PC-9 (cell line): ENCODE measurements at regions not wholly inside any gene's neighbourhood (a gene's known extent, or its start where the extent isn't known, plus 50 kb on each side); places are given as distances from the start of the nearest gene placed in this dataset.

Experiments
- BruUV-seq: library from RNA; stranded (reverse); fragments of 400-500 nt; replicated peaks from 2 replicates; lab custom pipeline; 2021; lab: Mats Ljungman, UMichigan
- CTCF ChIA-PET: fragments of 300-600 bp; sonication (Branson Sonifier 250); formaldehyde crosslinking; loops from one replicate; lab custom pipeline; 2022; ENCODE audit warnings: antibody characterized with exemption; lab: Charles Lee
- POLR2A ChIA-PET: fragments of 300-600 bp; sonication (Branson Sonifier 250); formaldehyde crosslinking; loops from one replicate; lab custom pipeline; 2022; ENCODE audit warnings: antibody characterized with exemption; ENCODE audit not compliant: unreplicated experiment; lab: Charles Lee
- DNase-seq, 2 experiments: peaks; one replicate each; pipeline versions ENCODE4 v3.0.0 to v3.0.0-alpha.2; 2015 to 2022; ENCODE audit warnings: mixed read lengths in 1 of 2
- H2AFZ ChIP-seq: fragments of 200-600 bp; sonication (generic); 2 replicates; pipeline ENCODE4 v1.8.1; 2017; ENCODE audit warnings: antibody characterized with exemption
- H3F3A ChIP-seq: fragments of 200-600 bp; sonication (generic); 2 replicates; pipeline ENCODE4 v1.8.1; 2017; ENCODE audit warnings: antibody characterized with exemption, mild to moderate bottlenecking, low read depth; ENCODE audit not compliant: insufficient read depth
- H3K27ac ChIP-seq: fragments of 200-600 bp; sonication (generic); 2 replicates; pipeline ENCODE4 v1.6.1; 2016; ENCODE audit warnings: mixed run types
- H3K27me3 ChIP-seq: fragments of 200-600 bp; sonication (generic); 2 replicates; pipeline ENCODE4 v1.6.1; 2016; ENCODE audit warnings: low read depth, mixed run types; ENCODE audit not compliant: insufficient read depth
- H3K36me3 ChIP-seq: fragments of 200-600 bp; sonication (generic); 2 replicates; pipeline ENCODE4 v1.6.1; 2016; ENCODE audit warnings: low read depth, mixed run types
- H3K4me1 ChIP-seq: fragments of 200-600 bp; sonication (generic); replicated peaks from 2 replicates; pipeline ENCODE4 v1.6.1; 2016; ENCODE audit warnings: mixed run types; ENCODE audit not compliant: insufficient read depth
- H3K4me2 ChIP-seq: fragments of 200-600 bp; sonication (generic); 2 replicates; pipeline ENCODE4 v1.6.1; 2017; ENCODE audit warnings: mixed run types
- H3K4me3 ChIP-seq: fragments of 200-600 bp; sonication (generic); 2 replicates; pipeline ENCODE4 v1.6.1; 2016; ENCODE audit warnings: mixed run types
- H3K79me2 ChIP-seq: fragments of 200-600 bp; sonication (generic); 2 replicates; pipeline ENCODE4 v1.6.1; 2017; ENCODE audit warnings: low read depth, mixed run types
- H3K9me2 ChIP-seq: fragments of 200-600 bp; sonication (generic); 2 replicates; pipeline ENCODE4 v1.8.1; 2017; ENCODE audit warnings: mild to moderate bottlenecking; ENCODE audit not compliant: insufficient read depth
- H3K9me3 ChIP-seq: fragments of 200-600 bp; sonication (generic); 2 replicates; pipeline ENCODE4 v1.8.1; 2016; ENCODE audit warnings: low read depth; ENCODE audit not compliant: insufficient read depth
- H4K20me1 ChIP-seq: fragments of 200-600 bp; sonication (generic); 2 replicates; pipeline ENCODE4 v1.8.1; 2017; ENCODE audit not compliant: insufficient read depth
- EZH2 ChIP-seq: fragments of 200-600 bp; sonication (generic); IDR thresholded peaks from 2 replicates; pipeline ENCODE4 v1.8.0; 2017; ENCODE audit warnings: antibody characterized with exemption, low read depth
- intact Hi-C: fragments of 100-400 bp; cut with micrococcal nuclease; formaldehyde crosslinking; loops from one replicate; pipeline ENCODE4 v1.10.0; 2022; ENCODE audit not compliant: unreplicated experiment
- TF ChIP-seq, protein P1 (sequence below): fragments of 200-600 bp; sonication (generic); conservative IDR thresholded peaks from 2 replicates; pipeline ENCODE4 v1.6.1; 2017; ENCODE audit warnings: mixed run types, antibody characterized with exemption, mild to moderate bottlenecking, moderate library complexity

DNA sequence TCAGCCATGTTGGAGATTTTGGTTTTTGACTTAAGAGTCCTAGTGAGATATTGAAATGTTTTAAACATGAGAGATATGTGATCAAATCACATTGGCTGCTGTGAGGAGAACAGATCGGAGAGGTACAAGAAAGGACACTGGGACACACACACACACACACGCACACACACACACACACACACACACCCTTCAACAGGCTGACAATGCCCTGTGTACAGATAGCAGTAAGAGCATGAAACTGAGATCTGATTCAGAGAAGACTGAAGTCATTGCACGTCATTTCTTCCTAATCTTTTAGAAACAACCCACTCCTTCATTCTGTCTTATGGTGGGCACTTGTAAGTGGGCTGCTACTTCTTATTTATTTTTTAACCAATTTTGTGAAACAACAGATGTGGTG, 200.5 kb upstream of the E2F8 start:
- ChIA-PET CTCF (no interaction called here), POLR2A (no interaction called here)
- H2AFZ ChIP-seq, result no peak overlapping the region
- H3K9me2 ChIP-seq, result no peaks in the 10 kb centered on the region
- peak overlapping the region; percentile 55 for H3K4me2 ChIP-seq
- TF ChIP-seq, protein P1, sequence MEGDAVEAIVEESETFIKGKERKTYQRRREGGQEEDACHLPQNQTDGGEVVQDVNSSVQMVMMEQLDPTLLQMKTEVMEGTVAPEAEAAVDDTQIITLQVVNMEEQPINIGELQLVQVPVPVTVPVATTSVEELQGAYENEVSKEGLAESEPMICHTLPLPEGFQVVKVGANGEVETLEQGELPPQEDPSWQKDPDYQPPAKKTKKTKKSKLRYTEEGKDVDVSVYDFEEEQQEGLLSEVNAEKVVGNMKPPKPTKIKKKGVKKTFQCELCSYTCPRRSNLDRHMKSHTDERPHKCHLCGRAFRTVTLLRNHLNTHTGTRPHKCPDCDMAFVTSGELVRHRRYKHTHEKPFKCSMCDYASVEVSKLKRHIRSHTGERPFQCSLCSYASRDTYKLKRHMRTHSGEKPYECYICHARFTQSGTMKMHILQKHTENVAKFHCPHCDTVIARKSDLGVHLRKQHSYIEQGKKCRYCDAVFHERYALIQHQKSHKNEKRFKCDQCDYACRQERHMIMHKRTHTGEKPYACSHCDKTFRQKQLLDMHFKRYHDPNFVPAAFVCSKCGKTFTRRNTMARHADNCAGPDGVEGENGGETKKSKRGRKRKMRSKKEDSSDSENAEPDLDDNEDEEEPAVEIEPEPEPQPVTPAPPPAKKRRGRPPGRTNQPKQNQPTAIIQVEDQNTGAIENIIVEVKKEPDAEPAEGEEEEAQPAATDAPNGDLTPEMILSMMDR, result no peak
- TF ChIP-seq EZH2, result no peak
- H3K27ac ChIP-seq, result peak overlapping the region; percentile 89
- no peaks in the 10 kb centered on the region for H4K20me1 ChIP-seq
- H3K79me2 ChIP-seq, result no peaks in the 10 kb centered on the region
- BruUV-seq, result no TSS peak
- peaks cover 88% of the 10 kb centered on the region for H3K4me1 ChIP-seq
- H3K9me3 ChIP-seq, result no peaks in the 10 kb centered on the region
- DNase-seq, result no peak
- no peaks in the 10 kb centered on the region for H3K36me3 ChIP-seq
- peaks cover 58% of the 10 kb centered on the region for H3F3A ChIP-seq
- intact Hi-C loops, result loop anchor here (5.0 kb wide), 3 partner anchors 111 to 179 kb away; no protein-coding TSS in a partner anchor
- H3K4me3 ChIP-seq, result no peak overlapping the region; the same call in 1 of the 2 replicates
- H3K27me3 ChIP-seq, result no peaks in the 10 kb centered on the region

DNA sequence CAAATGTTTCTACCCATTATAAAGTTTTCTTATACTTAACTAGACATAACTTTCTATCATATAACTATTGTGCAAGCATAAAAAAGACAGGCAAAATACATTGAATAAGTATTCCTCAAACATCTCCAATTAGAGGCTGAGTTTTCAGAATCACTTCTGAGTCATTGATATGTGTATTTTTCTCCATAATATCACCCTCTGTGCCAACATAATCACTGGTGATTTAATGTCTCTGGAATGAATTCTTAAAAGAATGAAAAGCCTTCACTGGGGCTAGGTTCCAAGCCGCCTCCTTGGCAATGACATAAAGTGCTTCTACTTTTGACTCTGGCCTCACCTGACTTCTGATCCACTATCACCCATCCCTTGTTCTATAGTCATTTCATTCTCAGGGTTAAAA, 197.0 kb upstream of the E2F8 start:
- Histone ChIP-seq H3K27ac (peak overlapping the region; percentile 52), H3K36me3 (no peaks in the 10 kb centered on the region), H3F3A (peaks cover 37% of the 10 kb centered on the region), H3K27me3 (no peaks in the 10 kb centered on the region), H3K4me2 (peak overlapping the region; percentile 50), H3K4me1 (peaks cover 64% of the 10 kb centered on the region), H2AFZ (no peak overlapping the region), H3K79me2 (no peaks in the 10 kb centered on the region), H4K20me1 (no peaks in the 10 kb centered on the region), H3K4me3 (no peak overlapping the region), H3K9me3 (no peaks in the 10 kb centered on the region; the same call in 1 of the 2 replicates), H3K9me2 (no peaks in the 10 kb centered on the region)
- intact Hi-C loops, result no loop called here
- CTCF ChIA-PET, result no interaction called here
- POLR2A ChIA-PET, result interaction anchor here (0.6 kb wide), 1 partner anchor 110 kb away, joined by 7 read pairs; no protein-coding TSS in a partner anchor
- DNase-seq, result peak; percentile 55 to 94
- BruUV-seq, result no TSS peak
- TF ChIP-seq, protein P1, result no peak
- TF ChIP-seq EZH2, result no peak

DNA sequence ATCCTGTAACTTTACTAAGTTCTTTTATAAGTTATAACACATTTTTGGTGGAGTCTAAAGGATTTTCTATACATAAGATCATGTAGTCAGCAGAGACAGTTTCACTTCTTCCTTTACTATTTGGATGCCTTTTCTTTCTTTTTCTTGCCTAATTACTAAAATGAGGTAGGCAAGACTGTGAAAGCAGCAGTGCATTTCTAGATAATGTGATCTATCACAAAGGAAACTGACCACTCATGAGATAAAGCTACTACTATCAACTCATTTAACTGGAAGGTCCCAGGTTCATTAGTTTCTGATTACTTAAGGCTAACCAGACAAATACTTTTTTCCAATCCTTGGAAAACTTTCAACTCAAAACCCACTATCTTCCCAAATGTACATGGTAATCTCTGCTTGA, 196.2 kb upstream of the E2F8 start:
- no TSS peak for BruUV-seq
- Histone ChIP-seq H3F3A (peaks cover 32% of the 10 kb centered on the region), H3K27me3 (no peaks in the 10 kb centered on the region), H3K4me1 (peaks cover 66% of the 10 kb centered on the region), H3K4me2 (peak overlapping the region; percentile 50; the same call in 1 of the 2 replicates), H3K9me3 (no peaks in the 10 kb centered on the region; the same call in 1 of the 2 replicates), H4K20me1 (no peaks in the 10 kb centered on the region), H3K4me3 (no peak overlapping the region), H3K9me2 (no peaks in the 10 kb centered on the region), H2AFZ (no peak overlapping the region), H3K79me2 (no peaks in the 10 kb centered on the region), H3K27ac (peak overlapping the region; percentile 52), H3K36me3 (no peaks in the 10 kb centered on the region)
- intact Hi-C loops, result no loop called here
- no peak for DNase-seq
- CTCF ChIA-PET, result no interaction called here
- POLR2A ChIA-PET, result no interaction called here
- TF ChIP-seq, protein P1, result no peak
- no peak for TF ChIP-seq EZH2
